Right lobe of liver (tissue), 6 donors: ENCODE measurements at regions not wholly inside any gene's neighbourhood (a gene's known extent, or its start where the extent isn't known, plus 50 kb on each side); places are given as distances from the start of the nearest gene placed in this dataset.
A peak's percentile ranks its signal among the peaks of the same experiment; 100 is the strongest.

Source experiments
- ATAC-seq, 4 donors: fragments of 200-7000 bp; cut with Tn5 transposase; one replicate each; pipeline ENCODE4 v1.9.1; 2020; ENCODE audit warnings: mild to moderate bottlenecking in 4 of 4, moderate library complexity in 4 of 4
- DNase-seq, 3 donors: peaks; one replicate each; pipeline ENCODE4 v3.0.0-alpha.2; 2020
- H3K27ac ChIP-seq, 3 donors: fragments of 200-600 bp; one replicate each; pipeline ENCODE4 v1.8.0; 2022
- H3K27me3 ChIP-seq, 2 donors: fragments of 200-600 bp; one replicate each; pipeline ENCODE4 v1.8.0; 2022
- H3K36me3 ChIP-seq, 4 donors: fragments of 200-600 bp; sonication (generic) in 1 of 4; one replicate each; pipeline versions ENCODE4 v1.5.1 to v1.8.0; 2017 to 2022; ENCODE audit warnings: control low read depth in 1 of 4
- H3K4me1 ChIP-seq, 4 donors: fragments of 200-600 bp; sonication (generic) in 1 of 4; one replicate each; pipeline versions ENCODE4 v1.5.1 to v1.8.0; 2017 to 2022; ENCODE audit warnings: control low read depth in 1 of 4
- H3K4me3 ChIP-seq, 3 donors: fragments of 200-600 bp; one replicate each; pipeline ENCODE4 v1.8.0; 2022
- H3K9me3 ChIP-seq, 4 donors: fragments of 200-600 bp; sonication (generic) in 1 of 4; one replicate each; pipeline versions ENCODE4 v1.5.1 to v1.8.0; 2017 to 2022; ENCODE audit warnings: control low read depth in 1 of 4
- CTCF ChIP-seq, 4 donors: fragments of 200-600 bp in 3 of 4; fragments of 450-650 bp in 1 of 4; IDR thresholded peaks; one replicate each; pipeline versions ENCODE4 v1.5.1 to v1.8.0; 2016 to 2022; ENCODE audit warnings: antibody characterized with exemption in 4 of 4, mild to moderate bottlenecking in 2 of 4
- POLR2A ChIP-seq: fragments of 450-650 bp; IDR thresholded peaks from one replicate; pipeline ENCODE4 v1.6.1; 2017; ENCODE audit warnings: antibody characterized with exemption, mild to moderate bottlenecking
- WGBS: methylation state at CpG from one replicate; pipeline ENCODE4 v1.1.6; 2018; ENCODE audit warnings: low coverage, low lambda C conversion rate; ENCODE audit not compliant: insufficient coverage; ENCODE audit errors: missing lambda C conversion rate; 5-methylcytosine and 5-hydroxymethylcytosine counted together
- intact Hi-C, 2 donors: fragments of 100-400 bp; cut with DNase I; formaldehyde crosslinking; loops; one replicate each; pipeline versions ENCODE4 v1.11.2 to v1.14.1; 2022
- donor health status: DM: no; HTN: yes; CAD: no.
- donor health status: DM: no; HTN: no; CAD: no.
- donor health status: DM: no; HTN: no; CAD: no.
- donor health status: DM: no; HTN: yes; CAD: no.
- donor health status: DM: no; HTN: yes; CAD: no.

GRCh38 chr9:94168203-94169000 is 84.1 kb downstream of the PTPDC1 start:
- TF ChIP-seq CTCF (IDR thresholded peaks at IDR 0.05) (no peak), POLR2A (no peak)
- DNase-seq (no peak), ATAC-seq (no peak)
- H3K9me3 ChIP-seq: no peaks in the 10 kb centered on the region
- peaks cover 0 to 49% (median 11%) of the 10 kb centered on the region in 4 donors for H3K4me1 ChIP-seq
- WGBS: 5% methylated on average over 10 of the region's 10 CpGs
- H3K27ac ChIP-seq: peak overlapping the region; percentile 98 to 100 (median 99)
- intact Hi-C loops: no loop called here
- peaks cover 0 to 8% (median 0%) of the 10 kb centered on the region in 4 donors for H3K36me3 ChIP-seq
- H3K4me3 ChIP-seq: peak overlapping the region; percentile 74 to 97 (median 84)
- H3K27me3 ChIP-seq: no peaks in the 10 kb centered on the region

- no peak overlapping the region for H3K27ac ChIP-seq
- ATAC-seq: no peak
- H3K27me3 ChIP-seq: no peaks in the 10 kb centered on the region
- no peak overlapping the region for H3K4me3 ChIP-seq
- no peaks in the 10 kb centered on the region for H3K9me3 ChIP-seq
- no peak for TF ChIP-seq POLR2A
- TF ChIP-seq CTCF (IDR thresholded peaks at IDR 0.05): no peak
- peaks cover 0 to 12% (median 3%) of the 10 kb centered on the region in 4 donors for H3K36me3 ChIP-seq
- intact Hi-C loops: no loop called here
- H3K4me1 ChIP-seq: peaks cover 0 to 57% (median 16%) of the 10 kb centered on the region in 4 donors
- DNase-seq: no peak
Measured at GRCh38 chr9:94169968-94170367, 85.7 kb downstream of the PTPDC1 start.

- intact Hi-C loops: no loop called here
- no peak for TF ChIP-seq CTCF (IDR thresholded peaks at IDR 0.05)
- H3K4me3 ChIP-seq: no peak overlapping the region
- no peak for ATAC-seq
- no peaks in the 10 kb centered on the region for H3K9me3 ChIP-seq
- WGBS: 65% methylated on average over 3 of the region's 3 CpGs
- H3K27ac ChIP-seq: no peak overlapping the region
- no peak for DNase-seq
- peaks cover 0 to 35% (median 11%) of the 10 kb centered on the region in 4 donors for H3K36me3 ChIP-seq
- H3K27me3 ChIP-seq: no peaks in the 10 kb centered on the region
- H3K4me1 ChIP-seq: peaks cover 0 to 61% (median 21%) of the 10 kb centered on the region in 4 donors
Measured at GRCh38 chr9:94173632-94174031, 85.5 kb upstream of the ZNF169 start.

GRCh38 chr9:94174164-94174563 is 84.9 kb upstream of the ZNF169 start:
- TF ChIP-seq CTCF (IDR thresholded peaks at IDR 0.05) (no peak), POLR2A (no peak)
- Histone ChIP-seq H3K9me3 (no peaks in the 10 kb centered on the region), H3K36me3 (peaks cover 0 to 35% (median 11%) of the 10 kb centered on the region in 4 donors), H3K27me3 (no peaks in the 10 kb centered on the region), H3K27ac (no peak overlapping the region), H3K4me3 (no peak overlapping the region), H3K4me1 (peaks cover 0 to 58% (median 20%) of the 10 kb centered on the region in 4 donors)
- DNase-seq (no peak), ATAC-seq (no peak)
- 80% methylated on average over 1 of the region's 1 CpG for WGBS
- intact Hi-C loops: no loop called here
